Muscle of leg (tissue), 3 donors: ENCODE measurements at regions not wholly inside any gene's neighbourhood (a gene's known extent, or its start where the extent isn't known, plus 50 kb on each side); places are given as distances from the start of the nearest gene placed in this dataset.
A peak's percentile ranks its signal among the peaks of the same experiment; 100 is the strongest.

Experiments
- DNase-seq: peaks from one replicate; pipeline ENCODE4 v3.0.0; 2013
- H3K27ac ChIP-seq: one replicate; pipeline ENCODE4 v1.5.1; 2013; ENCODE audit warnings: mild to moderate bottlenecking, low read length, control low read depth
- H3K27me3 ChIP-seq: one replicate; pipeline ENCODE4 v1.6.1; 2013; ENCODE audit warnings: low read length; ENCODE audit not compliant: control insufficient read depth, insufficient read depth
- H3K36me3 ChIP-seq: one replicate; pipeline ENCODE4 v1.6.1; 2013; ENCODE audit warnings: low read length; ENCODE audit not compliant: control insufficient read depth, insufficient read depth
- H3K4me1 ChIP-seq: one replicate; pipeline ENCODE4 v1.6.1; 2013; ENCODE audit warnings: low read length; ENCODE audit not compliant: control insufficient read depth, insufficient read depth
- H3K4me3 ChIP-seq: one replicate; pipeline ENCODE4 v1.5.1; 2013; ENCODE audit warnings: low read length, control low read depth
- H3K9me3 ChIP-seq: replicated peaks from 2 replicates; pipeline ENCODE4 v1.6.1; 2013; ENCODE audit warnings: low read depth, low read length; ENCODE audit not compliant: control insufficient read depth
- WGBS: methylation state at CpG from one replicate; pipeline ENCODE4 v1.1.5; 2013; ENCODE audit warnings: missing lambda C conversion rate; ENCODE audit not compliant: insufficient coverage; 5-methylcytosine and 5-hydroxymethylcytosine counted together

- DNase-seq: peak; percentile 57
- no peak overlapping the region for H3K4me3 ChIP-seq
- H3K36me3 ChIP-seq: no peaks in the 10 kb centered on the region
- no peaks in the 10 kb centered on the region for H3K4me1 ChIP-seq
- H3K27ac ChIP-seq: no peak overlapping the region
- no CpG with 5 or more reads among the region's 1 CpG for WGBS
- H3K9me3 ChIP-seq: peaks cover 4% of the 10 kb centered on the region
- H3K27me3 ChIP-seq: no peaks in the 10 kb centered on the region
Observed at GRCh38 chr6:103675807-103676406, 1183.8 kb downstream of the HACE1 start.

GRCh38 chr6:103674790-103675189, 1184.9 kb downstream of the HACE1 start:
- no peaks in the 10 kb centered on the region for H3K27me3 ChIP-seq
- no peak for DNase-seq
- no peak overlapping the region for H3K4me3 ChIP-seq

DNA sequence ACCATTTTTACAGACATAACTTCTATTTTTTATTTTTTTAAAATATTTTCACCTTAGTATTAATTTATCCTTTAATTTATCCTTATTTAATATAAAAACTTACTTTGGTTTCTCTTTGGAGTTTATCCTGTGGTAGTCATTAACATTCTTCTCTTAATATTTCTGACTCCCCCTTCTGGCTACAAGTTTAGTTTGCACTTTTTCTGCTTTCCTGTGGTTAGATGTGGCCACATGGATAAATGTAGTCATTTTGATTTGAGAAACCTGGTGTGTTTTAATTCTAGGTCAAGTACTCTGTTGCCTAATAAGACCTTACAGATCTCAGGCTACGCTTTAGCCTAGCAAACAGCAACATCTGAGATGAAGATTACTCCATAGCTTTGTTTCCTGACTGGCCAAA, 1187.5 kb downstream of the HACE1 start:
- peak; percentile 3 for DNase-seq
- Histone ChIP-seq H3K27ac (no peak overlapping the region), H3K27me3 (no peaks in the 10 kb centered on the region), H3K4me3 (no peak overlapping the region), H3K4me1 (no peaks in the 10 kb centered on the region), H3K36me3 (no peaks in the 10 kb centered on the region), H3K9me3 (peaks cover under 1% of the 10 kb centered on the region)
- WGBS: no CpG with 5 or more reads among the region's 1 CpG

More at GRCh38 chr6:103674790-103675189, 1184.9 kb downstream of the HACE1 start:
- H3K27ac ChIP-seq: no peak overlapping the region
- H3K4me1 ChIP-seq: no peaks in the 10 kb centered on the region
- peaks cover 4% of the 10 kb centered on the region for H3K9me3 ChIP-seq
- H3K36me3 ChIP-seq: no peaks in the 10 kb centered on the region

GRCh38 chr6:103629613-103630012, 1230.1 kb downstream of the HACE1 start:
- no peaks in the 10 kb centered on the region for H3K4me1 ChIP-seq
- H3K4me3 ChIP-seq: no peak overlapping the region
- no CpG with 5 or more reads among the region's 1 CpG for WGBS
- H3K27ac ChIP-seq: no peak overlapping the region
- no peaks in the 10 kb centered on the region for H3K27me3 ChIP-seq
- no peak for DNase-seq
- no peaks in the 10 kb centered on the region for H3K36me3 ChIP-seq
- H3K9me3 ChIP-seq: no peaks in the 10 kb centered on the region

GRCh38 chr6:103617642-103618041, 1242.1 kb downstream of the HACE1 start:
- H3K36me3 ChIP-seq: no peaks in the 10 kb centered on the region
- DNase-seq: no peak
- no peaks in the 10 kb centered on the region for H3K27me3 ChIP-seq
- no peak overlapping the region for H3K27ac ChIP-seq
- WGBS: no CpG with 5 or more reads among the region's 1 CpG
- no peak overlapping the region for H3K4me3 ChIP-seq
- no peaks in the 10 kb centered on the region for H3K4me1 ChIP-seq
- H3K9me3 ChIP-seq: no peaks in the 10 kb centered on the region

DNA sequence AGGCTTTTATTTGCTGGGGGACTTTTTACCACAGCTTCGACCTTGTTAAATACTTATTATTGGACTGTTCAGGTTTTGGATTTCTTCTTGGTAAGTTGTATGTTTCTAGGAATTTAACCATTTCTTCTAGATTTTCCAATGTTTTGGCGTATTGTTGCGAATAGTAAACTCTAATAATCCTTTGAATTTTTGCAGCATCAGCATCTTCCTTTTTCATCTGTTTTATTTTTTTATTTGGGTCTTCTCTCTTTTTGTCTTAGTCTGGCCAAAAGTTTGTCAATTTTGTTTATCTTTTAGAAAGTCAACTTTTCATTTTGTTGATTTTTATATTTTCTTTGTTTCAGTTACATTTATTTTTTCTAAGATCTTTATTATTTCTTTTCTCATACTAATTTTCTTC, 1272.0 kb downstream of the HACE1 start:
- Histone ChIP-seq H3K9me3 (no peaks in the 10 kb centered on the region), H3K36me3 (no peaks in the 10 kb centered on the region), H3K4me1 (no peaks in the 10 kb centered on the region), H3K4me3 (no peak overlapping the region), H3K27me3 (no peaks in the 10 kb centered on the region), H3K27ac (no peak overlapping the region)
- no CpG with 5 or more reads among the region's 3 CpGs for WGBS
- DNase-seq: no peak

DNA sequence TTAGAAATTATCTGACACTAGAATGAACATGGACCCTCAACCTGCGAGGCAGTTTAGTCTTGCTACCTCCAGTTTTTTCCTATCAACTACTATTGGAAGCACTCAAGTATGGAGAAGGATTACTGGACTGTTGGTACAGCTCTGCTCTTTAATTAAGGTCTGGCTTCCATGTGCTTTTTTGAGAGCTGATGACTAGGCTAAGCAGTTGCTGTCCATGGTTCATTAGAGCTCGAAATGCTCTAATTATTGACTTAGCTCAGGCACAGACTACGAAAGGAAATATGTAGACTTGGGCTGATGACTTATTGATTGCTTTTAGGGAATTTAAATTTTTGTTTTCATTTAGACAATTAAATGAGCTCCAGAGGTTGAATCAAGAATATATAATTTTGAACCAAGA, 1281.6 kb downstream of the HACE1 start:
- Histone ChIP-seq H3K9me3 (no peaks in the 10 kb centered on the region), H3K27ac (no peak overlapping the region)
- WGBS: no CpG with 5 or more reads among the region's 3 CpGs

GRCh38 chr6:103570431-103570830, 1289.3 kb downstream of the HACE1 start:
- Histone ChIP-seq H3K4me1 (no peaks in the 10 kb centered on the region), H3K9me3 (no peaks in the 10 kb centered on the region), H3K27me3 (no peaks in the 10 kb centered on the region), H3K27ac (no peak overlapping the region), H3K4me3 (no peak overlapping the region), H3K36me3 (no peaks in the 10 kb centered on the region)
- WGBS: no CpG with 5 or more reads among the region's 2 CpGs
- no peak for DNase-seq

More for the DNA sequence above, 1281.6 kb downstream of the HACE1 start:
- DNase-seq: no peak
- no peak overlapping the region for H3K4me3 ChIP-seq
- no peaks in the 10 kb centered on the region for H3K4me1 ChIP-seq
- no peaks in the 10 kb centered on the region for H3K36me3 ChIP-seq
- H3K27me3 ChIP-seq: no peaks in the 10 kb centered on the region

DNA sequence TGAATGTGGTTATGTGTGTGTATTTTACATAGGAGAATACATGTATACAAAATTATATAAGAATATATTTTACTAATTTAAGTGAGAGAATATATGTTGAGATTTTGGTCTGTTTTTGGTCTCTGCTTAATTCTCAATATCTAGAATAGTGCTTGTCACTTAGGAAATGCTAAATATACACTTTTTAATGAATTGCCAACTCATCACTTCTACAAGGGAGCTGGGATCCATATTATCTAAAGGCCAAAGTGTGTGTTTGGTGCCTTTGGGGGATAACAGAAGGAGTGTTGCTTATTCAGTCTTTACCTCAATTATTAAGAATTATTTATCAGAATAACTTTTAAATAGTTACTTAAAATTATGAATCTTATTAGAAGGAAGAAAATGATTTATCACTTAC, 1304.8 kb downstream of the HACE1 start:
- H3K4me1 ChIP-seq: no peaks in the 10 kb centered on the region
- no peaks in the 10 kb centered on the region for H3K27me3 ChIP-seq
- H3K36me3 ChIP-seq: no peaks in the 10 kb centered on the region
- H3K27ac ChIP-seq: no peak overlapping the region
- no peak for DNase-seq
- peaks cover 2% of the 10 kb centered on the region for H3K9me3 ChIP-seq
- H3K4me3 ChIP-seq: no peak overlapping the region

GRCh38 chr6:103538381-103538780, 1321.3 kb downstream of the HACE1 start:
- Histone ChIP-seq H3K27me3 (no peaks in the 10 kb centered on the region), H3K4me1 (no peaks in the 10 kb centered on the region), H3K9me3 (no peaks in the 10 kb centered on the region), H3K36me3 (no peaks in the 10 kb centered on the region), H3K27ac (no peak overlapping the region), H3K4me3 (no peak overlapping the region)
- WGBS: no CpG with 5 or more reads among the region's 1 CpG
- no peak for DNase-seq

DNA sequence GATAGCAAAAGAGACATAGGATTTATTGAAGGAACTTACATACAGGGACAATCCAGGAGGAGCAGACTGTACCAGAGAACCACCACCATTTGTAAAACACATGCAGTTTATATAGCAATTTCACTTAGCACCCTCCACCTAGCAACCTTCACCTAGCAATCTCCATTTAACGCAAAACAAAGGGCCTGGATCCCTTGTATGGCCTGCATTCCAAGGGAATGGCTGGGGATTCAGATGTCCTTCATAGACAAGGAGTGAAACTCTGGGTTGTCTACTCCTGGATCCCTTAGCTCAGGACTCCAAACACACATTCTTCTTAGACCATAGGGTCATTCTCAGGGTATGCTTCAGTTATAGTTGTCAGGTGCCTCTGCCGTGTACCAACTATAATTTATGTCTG, 1324.9 kb downstream of the HACE1 start:
- H3K9me3 ChIP-seq: no peaks in the 10 kb centered on the region
- no peaks in the 10 kb centered on the region for H3K4me1 ChIP-seq
- no peak overlapping the region for H3K27ac ChIP-seq
- 100% methylated on average over 1 of the region's 2 CpGs for WGBS
- no peaks in the 10 kb centered on the region for H3K27me3 ChIP-seq
- no peak overlapping the region for H3K4me3 ChIP-seq
- DNase-seq: no peak
- H3K36me3 ChIP-seq: no peaks in the 10 kb centered on the region
